ENCODE measurements at regions not wholly inside any gene's neighbourhood (a gene's known extent, or its start where the extent isn't known, plus 50 kb on each side); places are given as distances from the start of the nearest gene placed in this dataset.

DNA sequence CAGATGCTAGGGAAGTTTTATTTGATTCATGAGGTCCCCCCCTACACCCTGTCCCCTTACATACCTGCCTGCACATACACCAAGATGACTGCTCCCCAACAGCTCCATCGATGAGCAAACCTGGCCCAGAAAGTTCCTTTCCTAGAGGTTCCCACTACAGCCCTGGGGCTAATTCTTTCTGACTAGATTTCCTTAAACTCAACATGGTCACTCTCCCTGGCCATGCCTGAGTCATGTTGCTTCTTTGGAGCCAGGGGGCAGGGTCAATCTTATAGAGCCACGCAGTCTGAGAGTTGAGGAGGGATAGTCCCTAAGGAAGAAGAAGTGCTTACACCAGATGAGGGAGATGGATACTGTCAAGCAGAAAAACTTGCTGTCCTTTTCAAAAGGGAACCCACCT, 67.7 kb upstream of the GLI2 start:
- TF ChIP-seq, protein P1, sequence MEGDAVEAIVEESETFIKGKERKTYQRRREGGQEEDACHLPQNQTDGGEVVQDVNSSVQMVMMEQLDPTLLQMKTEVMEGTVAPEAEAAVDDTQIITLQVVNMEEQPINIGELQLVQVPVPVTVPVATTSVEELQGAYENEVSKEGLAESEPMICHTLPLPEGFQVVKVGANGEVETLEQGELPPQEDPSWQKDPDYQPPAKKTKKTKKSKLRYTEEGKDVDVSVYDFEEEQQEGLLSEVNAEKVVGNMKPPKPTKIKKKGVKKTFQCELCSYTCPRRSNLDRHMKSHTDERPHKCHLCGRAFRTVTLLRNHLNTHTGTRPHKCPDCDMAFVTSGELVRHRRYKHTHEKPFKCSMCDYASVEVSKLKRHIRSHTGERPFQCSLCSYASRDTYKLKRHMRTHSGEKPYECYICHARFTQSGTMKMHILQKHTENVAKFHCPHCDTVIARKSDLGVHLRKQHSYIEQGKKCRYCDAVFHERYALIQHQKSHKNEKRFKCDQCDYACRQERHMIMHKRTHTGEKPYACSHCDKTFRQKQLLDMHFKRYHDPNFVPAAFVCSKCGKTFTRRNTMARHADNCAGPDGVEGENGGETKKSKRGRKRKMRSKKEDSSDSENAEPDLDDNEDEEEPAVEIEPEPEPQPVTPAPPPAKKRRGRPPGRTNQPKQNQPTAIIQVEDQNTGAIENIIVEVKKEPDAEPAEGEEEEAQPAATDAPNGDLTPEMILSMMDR (IDR thresholded peaks at IDR 0.05) = no peak
- TF ChIP-seq POLR2A (IDR thresholded peaks at IDR 0.05) = no peak

Measured in esophagus squamous epithelium (tissue), 4 donors.